ENCODE measurements at regions not wholly inside any gene's neighbourhood (a gene's known extent, or its start where the extent isn't known, plus 50 kb on each side); places are given as distances from the start of the nearest gene placed in this dataset.

DNA sequence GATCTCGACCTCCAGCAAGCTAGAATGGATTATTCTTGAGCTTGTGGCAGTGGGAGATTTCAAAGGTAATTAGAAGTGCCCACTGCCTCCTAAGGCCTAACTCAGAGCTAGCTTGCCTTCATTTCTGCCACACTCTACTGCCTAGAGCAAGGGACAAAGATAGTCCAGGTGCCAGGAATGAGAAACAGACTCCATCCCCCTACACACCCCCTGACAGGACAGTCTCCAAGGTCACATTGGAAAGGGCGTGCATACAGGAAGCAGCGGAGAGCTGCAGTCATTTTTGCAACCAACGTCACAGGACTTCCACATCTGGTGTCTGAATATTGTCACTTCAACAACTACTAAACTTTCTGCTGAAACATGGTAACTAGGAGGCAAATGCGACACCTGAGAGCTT, 101.0 kb upstream of the SH3BP4 start:
- H3K27ac ChIP-seq (ENCODE audit: low read length, poor library complexity, severe bottlenecking) = no peak overlapping the region
- H3K4me1 ChIP-seq (ENCODE audit: control insufficient read depth, insufficient read depth, low read depth, low read length) = peaks cover 4% of the 10 kb centered on the region
- H3K79me1 ChIP-seq (replicated peaks; ENCODE audit: low read length, poor library complexity, severe bottlenecking) = no peaks in the 10 kb centered on the region
- H2BK5ac ChIP-seq (ENCODE audit: low read depth, low read length, poor library complexity, severe bottlenecking) = no peak overlapping the region
- H3K18ac ChIP-seq (ENCODE audit: low read depth in 1 of 2, low read length in 2 of 2) = no peak overlapping the region
- H2AK5ac ChIP-seq (ENCODE audit: low read length, severe bottlenecking) = no peak overlapping the region
- H3K9ac ChIP-seq (ENCODE audit: low read length) = no peak overlapping the region
- no peaks in the 10 kb centered on the region for H3K36me3 ChIP-seq (ENCODE audit: control insufficient read depth in 1 of 2, insufficient read depth in 2 of 2, low read depth in 1 of 2, low read length in 2 of 2)
- no peak overlapping the region for H4K91ac ChIP-seq (ENCODE audit: low read length)
- no peak overlapping the region for H2BK12ac ChIP-seq (ENCODE audit: low read length in 2 of 2)
- H3K9me3 ChIP-seq (ENCODE audit: control insufficient read depth, low read length) = no peaks in the 10 kb centered on the region
- DNase-seq = no peak
- no peak overlapping the region for H3K4me3 ChIP-seq (ENCODE audit: insufficient read depth in 1 of 2, low read depth in 1 of 2, low read length in 2 of 2)
- WGBS = 82% methylated on average over 4 of the region's 5 CpGs
- no peak overlapping the region for H2AFZ ChIP-seq (ENCODE audit: low read depth, low read length)
- H3K23ac ChIP-seq (ENCODE audit: low read length in 2 of 2) = no peak overlapping the region
- no peak overlapping the region for H2BK15ac ChIP-seq (ENCODE audit: low read depth, poor library complexity, severe bottlenecking)
- no peak overlapping the region for H3K4me2 ChIP-seq (ENCODE audit: low read length, poor library complexity, severe bottlenecking)
- no peak overlapping the region for H3K14ac ChIP-seq (ENCODE audit: low read length in 2 of 2)
- no peak overlapping the region for H2BK120ac ChIP-seq (ENCODE audit: low read depth, low read length)
- H3K27me3 ChIP-seq (ENCODE audit: control insufficient read depth in 1 of 2, insufficient read depth in 1 of 2, low read length in 2 of 2) = no peaks in the 10 kb centered on the region
- H4K8ac ChIP-seq (ENCODE audit: low read length) = no peak overlapping the region
- no peak overlapping the region for H3K4ac ChIP-seq (ENCODE audit: low read depth in 1 of 2, low read length in 2 of 2)

DNA sequence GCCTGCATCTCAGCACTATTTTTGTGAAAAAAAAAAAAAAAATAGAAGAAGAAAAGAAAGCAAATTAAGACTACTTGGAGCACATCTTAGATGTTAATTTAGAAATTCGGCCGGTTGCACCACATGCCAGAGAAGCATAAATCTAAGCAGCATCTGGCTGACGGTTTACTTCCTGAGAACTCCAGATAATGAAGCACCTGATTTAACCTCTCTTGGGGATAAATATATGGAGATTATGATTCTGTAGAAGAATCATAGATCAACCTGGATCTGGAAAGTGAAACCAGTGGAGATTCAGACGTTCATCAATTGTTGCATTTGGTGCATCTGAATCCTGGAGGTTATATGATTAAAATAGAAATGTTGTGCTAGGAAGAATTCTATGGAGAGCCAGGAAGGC, 102.1 kb upstream of the SH3BP4 start:
- Histone ChIP-seq H2BK120ac (ENCODE audit: low read depth, low read length) (no peak overlapping the region), H3K36me3 (ENCODE audit: control insufficient read depth in 1 of 2, insufficient read depth in 2 of 2, low read depth in 1 of 2, low read length in 2 of 2) (no peaks in the 10 kb centered on the region), H3K4me1 (ENCODE audit: control insufficient read depth, insufficient read depth, low read depth, low read length) (peaks cover 4% of the 10 kb centered on the region), H2AK5ac (ENCODE audit: low read length, severe bottlenecking) (no peak overlapping the region), H3K4me3 (ENCODE audit: insufficient read depth in 1 of 2, low read depth in 1 of 2, low read length in 2 of 2) (no peak overlapping the region), H2AFZ (ENCODE audit: low read depth, low read length) (no peak overlapping the region), H3K9me3 (ENCODE audit: control insufficient read depth, low read length) (no peaks in the 10 kb centered on the region), H3K4me2 (ENCODE audit: low read length, poor library complexity, severe bottlenecking) (no peak overlapping the region), H3K27me3 (ENCODE audit: control insufficient read depth in 1 of 2, insufficient read depth in 1 of 2, low read length in 2 of 2) (no peaks in the 10 kb centered on the region), H3K27ac (ENCODE audit: low read length, poor library complexity, severe bottlenecking) (no peak overlapping the region), H3K14ac (ENCODE audit: low read length in 2 of 2) (no peak overlapping the region), H3K18ac (ENCODE audit: low read depth in 1 of 2, low read length in 2 of 2) (no peak overlapping the region), H3K23ac (ENCODE audit: low read length in 2 of 2) (no peak overlapping the region), H3K9ac (ENCODE audit: low read length) (no peak overlapping the region), H3K79me1 (replicated peaks; ENCODE audit: low read length, poor library complexity, severe bottlenecking) (no peaks in the 10 kb centered on the region), H4K8ac (ENCODE audit: low read length) (no peak overlapping the region), H2BK5ac (ENCODE audit: low read depth, low read length, poor library complexity, severe bottlenecking) (no peak overlapping the region), H2BK12ac (ENCODE audit: low read length in 2 of 2) (no peak overlapping the region), H4K91ac (ENCODE audit: low read length) (no peak overlapping the region), H2BK15ac (ENCODE audit: low read depth, poor library complexity, severe bottlenecking) (no peak overlapping the region), H3K4ac (ENCODE audit: low read depth in 1 of 2, low read length in 2 of 2) (no peak overlapping the region)
- 90% methylated on average over 4 of the region's 4 CpGs for WGBS
- DNase-seq = no peak

DNA sequence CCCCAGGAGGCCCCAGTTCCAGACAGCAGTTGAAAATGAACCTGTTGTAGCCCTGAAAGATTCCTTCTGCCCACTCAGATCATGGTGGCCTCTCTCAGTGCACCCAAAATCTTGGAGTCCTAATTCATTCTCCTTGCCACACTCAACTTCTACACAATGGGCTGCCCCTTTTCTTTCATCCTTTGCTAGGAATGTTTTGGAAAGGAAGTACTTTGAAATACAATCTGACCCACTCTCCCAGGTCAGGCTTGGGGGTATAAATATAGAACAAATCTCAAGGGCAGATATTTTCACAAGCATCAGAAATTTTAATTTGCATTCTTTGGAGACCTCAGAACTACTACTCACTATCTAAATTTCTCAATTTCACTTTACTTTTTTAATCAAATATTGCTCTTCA, 103.2 kb upstream of the SH3BP4 start:
- no peak overlapping the region for H2BK12ac ChIP-seq (ENCODE audit: low read length in 2 of 2)
- no peak overlapping the region for H3K18ac ChIP-seq (ENCODE audit: low read depth in 1 of 2, low read length in 2 of 2)
- H3K79me1 ChIP-seq (replicated peaks; ENCODE audit: low read length, poor library complexity, severe bottlenecking) = no peaks in the 10 kb centered on the region
- H3K36me3 ChIP-seq (ENCODE audit: control insufficient read depth in 1 of 2, insufficient read depth in 2 of 2, low read depth in 1 of 2, low read length in 2 of 2) = no peaks in the 10 kb centered on the region
- H3K27ac ChIP-seq (ENCODE audit: low read length, poor library complexity, severe bottlenecking) = no peak overlapping the region
- no peak overlapping the region for H2BK5ac ChIP-seq (ENCODE audit: low read depth, low read length, poor library complexity, severe bottlenecking)
- no peak overlapping the region for H3K4me3 ChIP-seq (ENCODE audit: insufficient read depth in 1 of 2, low read depth in 1 of 2, low read length in 2 of 2)
- no peak overlapping the region for H3K9ac ChIP-seq (ENCODE audit: low read length)
- H2BK15ac ChIP-seq (ENCODE audit: low read depth, poor library complexity, severe bottlenecking) = no peak overlapping the region
- H2AK5ac ChIP-seq (ENCODE audit: low read length, severe bottlenecking) = no peak overlapping the region
- H3K4me2 ChIP-seq (ENCODE audit: low read length, poor library complexity, severe bottlenecking) = no peak overlapping the region
- H4K91ac ChIP-seq (ENCODE audit: low read length) = no peak overlapping the region
- H3K9me3 ChIP-seq (ENCODE audit: control insufficient read depth, low read length) = no peaks in the 10 kb centered on the region
- no peaks in the 10 kb centered on the region for H3K27me3 ChIP-seq (ENCODE audit: control insufficient read depth in 1 of 2, insufficient read depth in 1 of 2, low read length in 2 of 2)
- no peak overlapping the region for H2BK120ac ChIP-seq (ENCODE audit: low read depth, low read length)
- H3K4me1 ChIP-seq (ENCODE audit: control insufficient read depth, insufficient read depth, low read depth, low read length) = peaks cover 7% of the 10 kb centered on the region
- H4K8ac ChIP-seq (ENCODE audit: low read length) = no peak overlapping the region
- H2AFZ ChIP-seq (ENCODE audit: low read depth, low read length) = no peak overlapping the region
- no peak overlapping the region for H3K23ac ChIP-seq (ENCODE audit: low read length in 2 of 2)
- no peak overlapping the region for H3K4ac ChIP-seq (ENCODE audit: low read depth in 1 of 2, low read length in 2 of 2)
- no peak for DNase-seq
- no peak overlapping the region for H3K14ac ChIP-seq (ENCODE audit: low read length in 2 of 2)

DNA sequence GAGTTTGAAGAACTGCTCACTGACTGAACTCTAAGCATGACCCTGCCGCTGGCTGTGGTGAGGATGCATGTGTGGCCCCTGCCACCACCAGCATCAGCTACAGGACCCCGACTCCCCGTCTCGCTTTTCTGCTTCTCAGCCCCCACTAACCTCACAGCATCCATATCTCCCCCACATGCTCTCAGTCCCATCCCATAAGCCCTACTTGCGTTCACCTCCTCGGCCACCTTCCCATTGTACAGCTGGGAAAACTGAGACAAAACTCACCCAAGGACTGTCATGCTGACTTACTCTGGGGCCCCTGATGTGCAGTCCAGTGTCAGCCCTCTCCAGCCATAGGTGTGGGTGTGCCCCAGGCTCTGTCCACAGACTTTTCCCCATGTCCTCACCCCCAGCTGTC, 104.2 kb upstream of the SH3BP4 start:
- no peak overlapping the region for H2BK12ac ChIP-seq (ENCODE audit: low read length in 2 of 2)
- 96% methylated on average over 6 of the region's 6 CpGs for WGBS
- no peak overlapping the region for H2AFZ ChIP-seq (ENCODE audit: low read depth, low read length)
- H3K27me3 ChIP-seq (ENCODE audit: control insufficient read depth in 1 of 2, insufficient read depth in 1 of 2, low read length in 2 of 2) = no peaks in the 10 kb centered on the region
- no peak overlapping the region for H3K4ac ChIP-seq (ENCODE audit: low read depth in 1 of 2, low read length in 2 of 2)
- no peak overlapping the region for H3K9ac ChIP-seq (ENCODE audit: low read length)
- H3K79me1 ChIP-seq (replicated peaks; ENCODE audit: low read length, poor library complexity, severe bottlenecking) = no peaks in the 10 kb centered on the region
- H2BK120ac ChIP-seq (ENCODE audit: low read depth, low read length) = no peak overlapping the region
- no peak overlapping the region for H2BK15ac ChIP-seq (ENCODE audit: low read depth, poor library complexity, severe bottlenecking)
- peaks cover 4% of the 10 kb centered on the region for H3K4me1 ChIP-seq (ENCODE audit: control insufficient read depth, insufficient read depth, low read depth, low read length)
- no peak overlapping the region for H3K27ac ChIP-seq (ENCODE audit: low read length, poor library complexity, severe bottlenecking)
- H3K18ac ChIP-seq (ENCODE audit: low read depth in 1 of 2, low read length in 2 of 2) = no peak overlapping the region
- H4K91ac ChIP-seq (ENCODE audit: low read length) = no peak overlapping the region
- H3K4me2 ChIP-seq (ENCODE audit: low read length, poor library complexity, severe bottlenecking) = no peak overlapping the region
- DNase-seq = no peak
- no peak overlapping the region for H3K23ac ChIP-seq (ENCODE audit: low read length in 2 of 2)
- no peaks in the 10 kb centered on the region for H3K36me3 ChIP-seq (ENCODE audit: control insufficient read depth in 1 of 2, insufficient read depth in 2 of 2, low read depth in 1 of 2, low read length in 2 of 2)
- H3K14ac ChIP-seq (ENCODE audit: low read length in 2 of 2) = no peak overlapping the region
- no peak overlapping the region for H2BK5ac ChIP-seq (ENCODE audit: low read depth, low read length, poor library complexity, severe bottlenecking)
- H2AK5ac ChIP-seq (ENCODE audit: low read length, severe bottlenecking) = peak overlapping the region; percentile 38
- H3K9me3 ChIP-seq (ENCODE audit: control insufficient read depth, low read length) = no peaks in the 10 kb centered on the region
- H4K8ac ChIP-seq (ENCODE audit: low read length) = no peak overlapping the region
- no peak overlapping the region for H3K4me3 ChIP-seq (ENCODE audit: insufficient read depth in 1 of 2, low read depth in 1 of 2, low read length in 2 of 2)

Data from mesenchymal stem cell (in vitro differentiated cells and primary cell).